Heart right ventricle (tissue), 16 donors: ENCODE measurements at regions not wholly inside any gene's neighbourhood (a gene's known extent, or its start where the extent isn't known, plus 50 kb on each side); places are given as distances from the start of the nearest gene placed in this dataset.
A peak's percentile ranks its signal among the peaks of the same experiment; 100 is the strongest.

ENCODE experiments used
- ATAC-seq, 8 donors: fragments of 200-7000 bp; cut with Tn5 transposase; one replicate each; pipeline ENCODE4 v1.9.1; 2020; ENCODE audit warnings: mild to moderate bottlenecking in 8 of 8, moderate library complexity in 8 of 8, moderate number of reproducible peaks in 1 of 8
- DNase-seq, 2 donors: peaks; one replicate each; pipeline ENCODE4 v3.0.0-alpha.2; 2020
- H3K27ac ChIP-seq, 10 donors: fragments of 200-600 bp; sonication (generic) in 2 of 10; one replicate each; pipeline versions ENCODE4 v1.5.0 to v1.8.0; 2020 to 2022; ENCODE audit warnings: mild to moderate bottlenecking in 3 of 10
- H3K27me3 ChIP-seq, 7 donors: fragments of 200-600 bp; one replicate each; pipeline ENCODE4 v1.8.0; 2021 to 2022; ENCODE audit warnings: mild to moderate bottlenecking in 2 of 7
- H3K36me3 ChIP-seq, 9 donors: fragments of 200-600 bp; sonication (generic) in 1 of 9; one replicate each; pipeline versions ENCODE4 v1.5.0 to v1.8.0; 2020 to 2022; ENCODE audit warnings: mild to moderate bottlenecking in 2 of 9
- H3K4me1 ChIP-seq, 9 donors: fragments of 200-600 bp; sonication (generic) in 1 of 9; one replicate each; pipeline versions ENCODE4 v1.5.0 to v1.8.0; 2020 to 2022; ENCODE audit warnings: mild to moderate bottlenecking in 4 of 9
- H3K4me3 ChIP-seq, 10 donors: fragments of 200-600 bp; sonication (generic) in 2 of 10; one replicate each; pipeline versions ENCODE4 v1.5.0 to v1.8.0; 2020 to 2022; ENCODE audit warnings: mild to moderate bottlenecking in 7 of 10, moderate library complexity in 2 of 10
- H3K9me3 ChIP-seq, 11 donors: fragments of 200-600 bp in 10 of 11; sonication (generic) in 2 of 11; one replicate each; pipeline versions ENCODE4 v1.5.0 to v1.8.0; 2013 to 2022; ENCODE audit warnings: mild to moderate bottlenecking in 2 of 11, control low read depth in 1 of 11, moderate library complexity in 1 of 11
- WGBS, 2 donors: extraction: QIAGEN DNeasy Blood & Tissue Kit; methylation state at CpG; one replicate each; pipeline ENCODE4 v1.1.7; 2013; ENCODE audit warnings: inconsistent platforms in 1 of 2; 5-methylcytosine and 5-hydroxymethylcytosine counted together
- intact Hi-C, 10 donors: fragments of 100-400 bp; cut with DNase I; formaldehyde crosslinking; loops; one replicate each; pipeline versions ENCODE4 v1.11.1 to v1.14.2; 2022
- TF ChIP-seq, protein P1 (sequence below), 9 donors: fragments of 200-600 bp; sonication (generic) in 2 of 9; IDR thresholded peaks; one replicate each; pipeline versions ENCODE4 v1.5.0 to v1.8.0; 2021 to 2022; ENCODE audit warnings: antibody characterized with exemption in 9 of 9, mild to moderate bottlenecking in 5 of 9, moderate library complexity in 1 of 9
- donor health status: Arrhythmogenic right ventricular cardiomyopathy.
- donor health status: ischemic (EF 13 %, LVEDD 7.1; RV severe dilation, severe dysfunction).
- donor health status: healthy with polysubstance abuse.
- donor health status: DM: no; HTN: yes; CAD: no.
- donor health status: DM: no; HTN: no; CAD: no.
- donor health status: ischemic (EF 25% LVEDD 6.9; RV normal size, moderate dysfunction).
- donor health status: ischemic (EF 25% LVEDD 5.7; RV mildly dilated, moderate dysfunction).
- donor health status: healthy.
- donor health status: DM: yes; HTN: yes; CAD: no.
- donor health status: Ischemic cardiomyopathy.
- donor health status: ischemic (EF 35%, LVEDD 5.7; RV mildly dilated, moderate dysfunction).
- donor health status: nonischemic (EF 11% LVEDD 7.7; RV severe dilation, severe dysfunction).
- donor health status: DM: yes; HTN: yes; CAD: no.
- donor health status: PGD.
- donor health status: ischemic (EF 29% LVEDD 5.4; RV normal size, mild dysfunction).
- donor health status: nonischemic (EF 23%, LVEDD 6.1; RV moderate dilation, normal function).

DNA sequence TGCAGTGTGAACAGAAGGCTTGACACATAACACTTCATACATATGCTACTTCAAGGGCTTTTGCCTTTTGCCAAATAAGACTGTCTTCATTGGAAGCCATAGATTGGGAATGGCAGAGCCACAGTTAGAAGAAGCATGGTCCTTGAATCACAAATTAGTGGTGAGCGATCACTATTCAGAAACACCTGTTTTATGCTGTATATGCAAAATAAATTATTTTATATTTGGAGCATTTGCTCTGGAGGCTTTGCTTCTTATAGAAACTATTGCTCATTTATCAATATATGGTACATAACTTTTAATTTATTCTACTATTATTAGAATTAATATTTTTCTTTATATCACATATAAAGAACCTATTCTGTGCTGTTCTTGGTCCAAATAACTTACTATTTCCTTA is 270.4 kb upstream of the SPRY2 start:
- WGBS, 2 donors: 97 to 100% methylated on average over 1 of the region's 1 CpG
- ATAC-seq: no peak

DNA sequence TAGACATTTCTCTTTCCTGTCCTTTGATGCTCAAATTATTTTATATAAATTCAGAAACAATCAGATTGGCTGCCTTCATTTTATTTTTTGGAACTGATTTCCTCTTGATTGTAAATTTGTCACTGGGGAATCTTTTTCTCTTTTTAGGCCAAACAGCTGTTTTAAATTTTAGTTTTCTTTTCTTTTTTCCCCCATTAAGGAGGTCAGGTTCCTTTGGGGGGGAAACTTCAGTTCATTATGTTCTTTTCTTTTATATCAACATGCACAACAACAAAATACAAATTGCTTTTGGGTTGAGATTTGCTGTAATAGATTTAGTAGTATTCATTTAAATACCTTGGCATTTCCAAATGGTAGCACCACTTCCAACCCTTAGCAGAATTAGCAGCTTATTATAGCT is 264.8 kb upstream of the SPRY2 start:
- H3K4me3 ChIP-seq: no peak overlapping the region
- H3K27ac ChIP-seq: peak overlapping the region in 7 of 10 donors; percentile 15 to 65 (median 51)
- no peaks in the 10 kb centered on the region for H3K27me3 ChIP-seq
- no peaks in the 10 kb centered on the region for H3K36me3 ChIP-seq
- DNase-seq: no peak
- intact Hi-C loops: loop anchor here in 2 of 10 donors (5.0 to 10.0 kb wide), 4 partner anchors 131 to 319 kb away; partner anchors contain the start of gene SPRY2 (in 1 of the 2)
- peaks cover 0 to 18% (median 5%) of the 10 kb centered on the region in 9 donors for H3K4me1 ChIP-seq
- TF ChIP-seq, protein P1, sequence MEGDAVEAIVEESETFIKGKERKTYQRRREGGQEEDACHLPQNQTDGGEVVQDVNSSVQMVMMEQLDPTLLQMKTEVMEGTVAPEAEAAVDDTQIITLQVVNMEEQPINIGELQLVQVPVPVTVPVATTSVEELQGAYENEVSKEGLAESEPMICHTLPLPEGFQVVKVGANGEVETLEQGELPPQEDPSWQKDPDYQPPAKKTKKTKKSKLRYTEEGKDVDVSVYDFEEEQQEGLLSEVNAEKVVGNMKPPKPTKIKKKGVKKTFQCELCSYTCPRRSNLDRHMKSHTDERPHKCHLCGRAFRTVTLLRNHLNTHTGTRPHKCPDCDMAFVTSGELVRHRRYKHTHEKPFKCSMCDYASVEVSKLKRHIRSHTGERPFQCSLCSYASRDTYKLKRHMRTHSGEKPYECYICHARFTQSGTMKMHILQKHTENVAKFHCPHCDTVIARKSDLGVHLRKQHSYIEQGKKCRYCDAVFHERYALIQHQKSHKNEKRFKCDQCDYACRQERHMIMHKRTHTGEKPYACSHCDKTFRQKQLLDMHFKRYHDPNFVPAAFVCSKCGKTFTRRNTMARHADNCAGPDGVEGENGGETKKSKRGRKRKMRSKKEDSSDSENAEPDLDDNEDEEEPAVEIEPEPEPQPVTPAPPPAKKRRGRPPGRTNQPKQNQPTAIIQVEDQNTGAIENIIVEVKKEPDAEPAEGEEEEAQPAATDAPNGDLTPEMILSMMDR (IDR thresholded peaks at IDR 0.05): no peak
- H3K9me3 ChIP-seq: no peaks in the 10 kb centered on the region
- peak in 2 of 8 donors; percentile 43 to 51 for ATAC-seq

More for the DNA sequence above, 270.4 kb upstream of the SPRY2 start:
- Histone ChIP-seq H3K4me1 (peaks cover 0 to 6% (median 0%) of the 10 kb centered on the region in 9 donors), H3K36me3 (no peaks in the 10 kb centered on the region), H3K27ac (no peak overlapping the region), H3K9me3 (no peaks in the 10 kb centered on the region), H3K27me3 (no peaks in the 10 kb centered on the region), H3K4me3 (no peak overlapping the region)
- TF ChIP-seq, protein P1 (IDR thresholded peaks at IDR 0.05): no peak
- DNase-seq: no peak
- intact Hi-C loops: no loop called here

DNA sequence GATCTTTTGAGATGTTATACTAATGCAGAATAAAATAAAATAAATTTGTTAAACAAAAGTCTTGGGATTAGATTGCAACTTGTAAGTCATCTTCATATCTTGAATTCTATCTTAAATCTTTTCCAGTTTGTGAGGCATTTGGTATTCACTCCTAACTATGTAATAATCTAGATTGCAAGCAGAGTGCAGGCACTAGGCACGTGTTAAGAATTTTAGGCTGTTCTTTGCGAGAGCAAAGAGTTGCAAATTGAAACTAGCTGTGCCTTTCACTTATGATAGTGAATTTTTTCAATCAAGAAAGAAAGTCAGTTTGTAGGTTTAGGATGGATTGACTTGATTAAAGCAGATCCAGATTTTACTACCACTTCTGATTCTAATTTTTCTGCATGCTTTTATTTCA is 264.1 kb upstream of the SPRY2 start:
- peak overlapping the region in 9 of 10 donors; percentile 11 to 65 (median 32) for H3K27ac ChIP-seq
- ATAC-seq: peak in 1 of 8 donors; percentile 46
- no peaks in the 10 kb centered on the region for H3K27me3 ChIP-seq

DNA sequence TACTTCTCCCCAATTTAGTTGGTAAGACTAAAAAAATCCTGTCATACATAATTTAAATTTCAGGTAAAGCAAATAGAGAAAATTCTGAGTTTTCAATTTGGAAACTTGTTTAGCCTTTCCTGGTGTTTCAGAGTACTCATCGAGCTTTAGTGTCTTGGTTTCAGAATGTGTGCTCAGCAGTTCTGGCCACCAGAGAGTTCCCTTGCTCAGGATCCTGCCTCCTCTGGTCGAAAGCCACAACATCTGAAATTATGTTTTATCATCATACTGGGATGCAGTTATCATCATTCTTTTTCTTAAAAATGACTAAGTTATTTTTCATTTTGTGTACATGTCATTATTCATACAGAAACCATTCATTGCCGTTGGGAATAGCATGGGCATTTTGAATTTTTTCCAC is 263.2 kb upstream of the SPRY2 start:
- intact Hi-C loops: loop anchor here in 1 of 10 donors (10.0 kb wide), 3 partner anchors 129 to 321 kb away; partner anchors contain the start of gene SPRY2
- Histone ChIP-seq H3K4me1 (peaks cover 0 to 18% (median 5%) of the 10 kb centered on the region in 9 donors), H3K4me3 (no peak overlapping the region), H3K9me3 (no peaks in the 10 kb centered on the region), H3K27ac (peak overlapping the region in 9 of 10 donors; percentile 14 to 65 (median 35)), H3K27me3 (no peaks in the 10 kb centered on the region), H3K36me3 (no peaks in the 10 kb centered on the region)
- WGBS, 2 donors: 60 to 65% methylated on average over 3 of the region's 3 CpGs
- DNase-seq: peak in 1 of 2 donors; percentile 39
- TF ChIP-seq, protein P1 (IDR thresholded peaks at IDR 0.05): peak in 5 of 9 donors; percentile 14 to 48 (median 35)
- ATAC-seq: peak in 7 of 8 donors; percentile 67 to 88 (median 80)

More for the DNA sequence above, 264.1 kb upstream of the SPRY2 start:
- intact Hi-C loops: loop anchor here in 2 of 10 donors (5.0 to 10.0 kb wide), 4 partner anchors 130 to 320 kb away; partner anchors contain the start of gene SPRY2 (in 1 of the 2)
- peaks cover 0 to 18% (median 5%) of the 10 kb centered on the region in 9 donors for H3K4me1 ChIP-seq
- H3K4me3 ChIP-seq: no peak overlapping the region
- no peaks in the 10 kb centered on the region for H3K9me3 ChIP-seq
- H3K36me3 ChIP-seq: no peaks in the 10 kb centered on the region
- no peak for DNase-seq
- TF ChIP-seq, protein P1 (IDR thresholded peaks at IDR 0.05): no peak
- 69 to 71% methylated on average over 2 of the region's 2 CpGs for WGBS, 2 donors
